Colonic mucosa (tissue), 4 donors: ENCODE measurements at regions not wholly inside any gene's neighbourhood (a gene's known extent, or its start where the extent isn't known, plus 50 kb on each side); places are given as distances from the start of the nearest gene placed in this dataset.
"Not testable (repeated sequence)": the region's sequence is repeated elsewhere in the genome, so short reads cannot be mapped to it uniquely, and the experiment has no call there.

Experiments used
- DNase-seq: peaks from one replicate; pipeline ENCODE4 v3.0.0-alpha.2; 2020
- H3K27ac ChIP-seq: fragments of 200-600 bp; one replicate; pipeline ENCODE4 v1.8.0; 2021
- H3K27me3 ChIP-seq: fragments of 200-600 bp; one replicate; pipeline ENCODE4 v1.8.0; 2021
- H3K36me3 ChIP-seq: fragments of 200-600 bp; one replicate; pipeline ENCODE4 v1.8.0; 2021
- H3K4me1 ChIP-seq: fragments of 200-600 bp; one replicate; pipeline ENCODE4 v1.8.0; 2021; ENCODE audit warnings: mild to moderate bottlenecking
- H3K4me3 ChIP-seq: fragments of 200-600 bp; one replicate; pipeline ENCODE4 v1.8.0; 2021
- H3K9ac ChIP-seq, 2 donors: one replicate each; pipeline ENCODE4 v1.7.0; 2013; ENCODE audit warnings: control low read depth in 2 of 2, low read depth in 2 of 2, low read length in 2 of 2
- H3K9me3 ChIP-seq: fragments of 200-600 bp; one replicate; pipeline ENCODE4 v1.8.0; 2021
- intact Hi-C: fragments of 100-400 bp; cut with DNase I; formaldehyde crosslinking; loops from one replicate; pipeline ENCODE4 v1.14.1; 2022
- TF ChIP-seq, protein P1 (sequence below): fragments of 200-600 bp; IDR thresholded peaks from one replicate; pipeline ENCODE4 v1.8.0; 2022; ENCODE audit warnings: antibody characterized with exemption, mild to moderate bottlenecking
- donor health status: healthy.
- donor health status: DM: no; HTN: no; CAD: no.
- donor health status: DM: no; HTN: no; CAD: no.

DNA sequence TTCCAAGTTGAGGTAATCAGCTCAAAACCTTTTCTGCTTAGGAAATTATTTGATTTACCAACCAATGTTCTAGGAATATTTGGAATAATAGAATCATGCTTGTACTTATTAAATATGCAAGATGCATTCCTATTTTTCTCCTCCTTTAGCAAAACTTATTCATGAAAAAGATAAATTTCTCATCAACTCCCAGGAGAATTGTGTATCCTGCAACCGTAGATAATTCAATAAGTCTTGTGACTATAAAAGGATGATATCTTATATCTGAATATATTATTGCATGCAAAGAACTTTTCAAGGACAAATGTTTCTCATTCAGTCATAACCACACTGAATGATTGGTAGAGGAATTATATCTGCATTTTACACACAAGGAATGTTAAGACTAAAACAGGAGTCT is 84.9 kb upstream of the CCNG1 start:
- TF ChIP-seq, protein P1, sequence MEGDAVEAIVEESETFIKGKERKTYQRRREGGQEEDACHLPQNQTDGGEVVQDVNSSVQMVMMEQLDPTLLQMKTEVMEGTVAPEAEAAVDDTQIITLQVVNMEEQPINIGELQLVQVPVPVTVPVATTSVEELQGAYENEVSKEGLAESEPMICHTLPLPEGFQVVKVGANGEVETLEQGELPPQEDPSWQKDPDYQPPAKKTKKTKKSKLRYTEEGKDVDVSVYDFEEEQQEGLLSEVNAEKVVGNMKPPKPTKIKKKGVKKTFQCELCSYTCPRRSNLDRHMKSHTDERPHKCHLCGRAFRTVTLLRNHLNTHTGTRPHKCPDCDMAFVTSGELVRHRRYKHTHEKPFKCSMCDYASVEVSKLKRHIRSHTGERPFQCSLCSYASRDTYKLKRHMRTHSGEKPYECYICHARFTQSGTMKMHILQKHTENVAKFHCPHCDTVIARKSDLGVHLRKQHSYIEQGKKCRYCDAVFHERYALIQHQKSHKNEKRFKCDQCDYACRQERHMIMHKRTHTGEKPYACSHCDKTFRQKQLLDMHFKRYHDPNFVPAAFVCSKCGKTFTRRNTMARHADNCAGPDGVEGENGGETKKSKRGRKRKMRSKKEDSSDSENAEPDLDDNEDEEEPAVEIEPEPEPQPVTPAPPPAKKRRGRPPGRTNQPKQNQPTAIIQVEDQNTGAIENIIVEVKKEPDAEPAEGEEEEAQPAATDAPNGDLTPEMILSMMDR: no peak
- no peaks in the 10 kb centered on the region for H3K9me3 ChIP-seq
- H3K36me3 ChIP-seq: no peaks in the 10 kb centered on the region
- intact Hi-C loops: no loop called here
- H3K27me3 ChIP-seq: no peaks in the 10 kb centered on the region
- H3K4me3 ChIP-seq: no peak overlapping the region
- no peaks in the 10 kb centered on the region for H3K4me1 ChIP-seq
- DNase-seq: no peak
- no peak overlapping the region for H3K27ac ChIP-seq
- no peak overlapping the region for H3K9ac ChIP-seq

DNA sequence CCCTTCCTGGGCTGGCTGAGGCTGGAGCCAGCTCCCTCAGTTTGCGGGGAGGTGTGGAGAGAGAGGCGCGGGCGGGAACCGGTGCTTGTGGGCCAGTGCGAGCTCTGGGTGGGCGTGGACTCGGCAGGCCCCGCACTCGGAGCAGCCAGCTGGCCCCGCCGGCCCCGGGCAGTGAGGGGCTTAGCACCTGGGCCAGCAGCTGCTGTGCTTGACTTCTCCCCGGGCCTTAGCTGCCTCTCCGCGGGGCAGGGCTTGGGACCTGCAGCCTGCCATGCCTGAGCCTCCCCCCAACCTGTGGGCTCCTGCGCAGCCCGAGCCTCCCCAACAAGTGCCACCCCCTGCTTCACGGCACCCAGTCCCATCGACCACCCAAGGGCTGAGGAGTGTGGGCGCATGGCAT is 81.6 kb upstream of the CCNG1 start:
- H3K27me3 ChIP-seq, H3K36me3 ChIP-seq, intact Hi-C loops, H3K9ac ChIP-seq, DNase-seq, H3K27ac ChIP-seq, H3K9me3 ChIP-seq, H3K4me3 ChIP-seq, H3K4me1 ChIP-seq: not testable (repeated sequence)

DNA sequence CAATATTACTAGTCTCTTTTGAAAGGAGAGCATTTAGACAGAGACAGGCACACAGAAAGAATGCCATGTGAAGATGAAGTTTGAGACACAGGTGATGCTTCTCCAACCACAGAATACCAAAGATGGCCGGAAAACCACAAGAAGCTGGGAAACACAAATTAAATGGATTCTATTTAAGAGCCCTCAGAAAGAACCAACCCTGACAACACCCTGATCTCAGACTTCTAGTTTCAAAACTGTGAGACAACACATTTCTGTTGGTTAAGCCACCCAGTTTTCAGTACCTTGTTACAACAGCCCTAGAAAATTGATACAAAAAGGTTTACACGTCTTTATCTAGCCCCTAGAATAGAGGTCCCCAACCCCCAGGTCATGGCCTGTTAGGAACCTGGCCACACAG is 79.8 kb upstream of the CCNG1 start:
- Histone ChIP-seq H3K36me3 (no peaks in the 10 kb centered on the region), H3K4me3 (no peak overlapping the region), H3K4me1 (no peaks in the 10 kb centered on the region), H3K27me3 (no peaks in the 10 kb centered on the region), H3K27ac (no peak overlapping the region), H3K9ac (no peak overlapping the region), H3K9me3 (no peaks in the 10 kb centered on the region)
- no peak for DNase-seq
- intact Hi-C loops: no loop called here
- TF ChIP-seq, protein P1: no peak

DNA sequence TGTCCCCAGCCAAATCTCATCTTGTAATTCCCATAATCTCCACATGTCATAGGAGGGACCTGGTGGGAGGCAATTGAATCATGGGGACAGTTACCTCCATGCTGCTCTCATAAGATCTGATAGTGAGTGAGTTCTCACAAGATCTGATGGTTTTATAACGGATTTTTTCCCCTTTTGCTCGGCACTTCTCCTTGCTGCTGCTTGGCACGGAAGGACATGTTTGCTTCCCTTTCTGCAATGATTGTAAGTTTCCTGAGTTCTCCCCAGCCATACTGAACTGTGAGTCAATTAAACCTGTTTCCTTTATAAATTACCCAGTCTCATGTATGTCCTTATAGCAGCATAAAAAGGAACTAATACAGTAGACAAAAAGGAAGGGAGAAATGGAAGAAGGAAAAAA is 76.7 kb upstream of the CCNG1 start:
- DNase-seq: no peak
- intact Hi-C loops: no loop called here

DNA sequence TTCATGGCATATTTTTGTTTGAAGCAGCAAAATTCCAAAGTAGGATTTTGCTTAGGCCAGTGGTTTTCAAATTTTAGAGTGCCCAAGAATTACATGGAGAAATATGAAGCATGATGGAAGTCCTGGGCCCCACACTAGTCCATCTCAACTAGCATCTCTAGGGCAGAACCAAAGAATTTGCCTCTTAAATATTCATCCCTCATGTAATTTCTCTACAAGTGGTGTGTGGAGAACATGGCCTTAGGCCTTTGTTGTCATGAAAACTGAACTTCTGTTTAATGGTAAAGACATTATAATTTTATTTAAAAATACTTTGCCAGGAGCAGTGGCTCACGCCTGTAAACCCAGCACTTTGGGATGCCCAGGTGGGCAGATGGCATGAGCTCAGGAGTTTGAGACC is 75.9 kb upstream of the CCNG1 start:
- no peak overlapping the region for H3K4me3 ChIP-seq
- intact Hi-C loops: no loop called here
- no peaks in the 10 kb centered on the region for H3K9me3 ChIP-seq

More for the DNA sequence above, 76.7 kb upstream of the CCNG1 start:
- Histone ChIP-seq H3K27me3 (no peaks in the 10 kb centered on the region), H3K9ac (no peak overlapping the region), H3K36me3 (no peaks in the 10 kb centered on the region), H3K9me3 (no peaks in the 10 kb centered on the region), H3K4me3 (no peak overlapping the region), H3K4me1 (no peaks in the 10 kb centered on the region), H3K27ac (no peak overlapping the region)
- TF ChIP-seq, protein P1: no peak

DNA sequence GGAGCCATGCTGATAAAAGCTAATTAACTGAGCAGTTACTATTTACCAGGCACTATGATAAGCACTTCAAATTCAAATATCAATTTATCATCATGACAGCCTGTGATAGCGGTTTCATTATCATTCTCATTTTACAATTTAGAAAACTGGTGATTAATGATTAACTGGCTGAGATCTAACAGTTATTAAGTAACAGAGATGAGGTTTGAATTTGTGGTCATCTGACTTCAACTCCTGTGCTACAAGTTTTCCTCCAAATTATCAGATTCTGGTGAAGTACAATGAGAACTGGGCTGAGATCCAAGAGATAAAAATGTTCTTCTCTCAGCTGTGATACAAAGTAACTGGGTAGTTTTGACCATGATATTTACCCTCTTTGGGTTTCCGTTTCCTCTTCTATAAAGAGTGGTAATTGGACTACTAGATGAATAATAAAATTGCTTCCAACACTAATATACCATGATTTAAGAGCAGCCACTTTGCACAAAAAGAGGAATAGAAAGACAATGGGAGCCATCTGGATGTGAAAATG is 74.5 kb upstream of the CCNG1 start:
- no peak overlapping the region for H3K9ac ChIP-seq
- no peak for DNase-seq
- H3K9me3 ChIP-seq: no peaks in the 10 kb centered on the region
- no peak overlapping the region for H3K4me3 ChIP-seq
- TF ChIP-seq, protein P1: no peak
- no peaks in the 10 kb centered on the region for H3K36me3 ChIP-seq
- intact Hi-C loops: no loop called here
- H3K27ac ChIP-seq: no peak overlapping the region
- no peaks in the 10 kb centered on the region for H3K4me1 ChIP-seq
- no peaks in the 10 kb centered on the region for H3K27me3 ChIP-seq

More for the DNA sequence above, 75.9 kb upstream of the CCNG1 start:
- Histone ChIP-seq H3K9ac (no peak overlapping the region), H3K27me3 (no peaks in the 10 kb centered on the region), H3K36me3 (no peaks in the 10 kb centered on the region), H3K4me1 (no peaks in the 10 kb centered on the region), H3K27ac (no peak overlapping the region)
- TF ChIP-seq, protein P1: no peak
- DNase-seq: no peak
